ENCODE measurements at regions not wholly inside any gene's neighbourhood (a gene's known extent, or its start where the extent isn't known, plus 50 kb on each side); places are given as distances from the start of the nearest gene placed in this dataset.

GRCh38 chr10:51000164-51000563 lies 74.1 kb upstream of the PRKG1 start:
- no peaks in the 10 kb centered on the region for H3K36me3 ChIP-seq
- H3K4me3 ChIP-seq: no peak overlapping the region
- no peaks in the 10 kb centered on the region for H3K9me3 ChIP-seq
- no peak for TF ChIP-seq CTCF (IDR thresholded peaks at IDR 0.05)
- no peaks in the 10 kb centered on the region for H3K27me3 ChIP-seq
- peaks cover 0 to 90% (median 30%) of the 10 kb centered on the region in 4 donors for H3K4me1 ChIP-seq
- DNase-seq: no peak
- peak overlapping the region; percentile 75 to 79 for H3K27ac ChIP-seq
- intact Hi-C loops (cut with DNase I; ENCODE audit: low total_unique reads): no loop called here

GRCh38 chr10:51000976-51001375 lies 73.3 kb upstream of the PRKG1 start:
- H3K9me3 ChIP-seq: no peaks in the 10 kb centered on the region
- intact Hi-C loops (cut with DNase I; ENCODE audit: low total_unique reads): no loop called here
- H3K36me3 ChIP-seq: no peaks in the 10 kb centered on the region
- H3K4me1 ChIP-seq: peaks cover 0 to 92% (median 34%) of the 10 kb centered on the region in 4 donors
- no peak for DNase-seq
- H3K27me3 ChIP-seq: no peaks in the 10 kb centered on the region
- H3K27ac ChIP-seq: peak overlapping the region; percentile 75 to 79
- TF ChIP-seq CTCF (IDR thresholded peaks at IDR 0.05): no peak
- H3K4me3 ChIP-seq: no peak overlapping the region

- Histone ChIP-seq H3K36me3 (no peaks in the 10 kb centered on the region), H3K4me3 (no peak overlapping the region), H3K27ac (peak overlapping the region; percentile 75 to 79), H3K27me3 (no peaks in the 10 kb centered on the region), H3K9me3 (no peaks in the 10 kb centered on the region), H3K4me1 (peaks cover 0 to 92% (median 38%) of the 10 kb centered on the region in 4 donors)
- intact Hi-C loops (cut with DNase I; ENCODE audit: low total_unique reads): no loop called here
- DNase-seq: no peak
- peak; percentile 65 to 81 for TF ChIP-seq CTCF (IDR thresholded peaks at IDR 0.05)
These were observed 72.7 kb upstream of the PRKG1 start for GRCh38 chr10:51001587-51001986.

GRCh38 chr10:51002469-51002868 lies 71.8 kb upstream of the PRKG1 start:
- DNase-seq: no peak

GRCh38 chr10:51004776-51005175 lies 69.5 kb upstream of the PRKG1 start:
- DNase-seq: no peak
- Histone ChIP-seq H3K4me1 (peaks cover 0 to 84% (median 34%) of the 10 kb centered on the region in 4 donors), H3K9me3 (no peaks in the 10 kb centered on the region), H3K27me3 (no peaks in the 10 kb centered on the region), H3K4me3 (no peak overlapping the region), H3K36me3 (no peaks in the 10 kb centered on the region), H3K27ac (peak overlapping the region; percentile 75 to 79)
- no peak for TF ChIP-seq CTCF (IDR thresholded peaks at IDR 0.05)
- intact Hi-C loops (cut with DNase I; ENCODE audit: low total_unique reads): no loop called here

More at GRCh38 chr10:51002469-51002868, 71.8 kb upstream of the PRKG1 start:
- Histone ChIP-seq H3K36me3 (no peaks in the 10 kb centered on the region), H3K27me3 (no peaks in the 10 kb centered on the region), H3K9me3 (no peaks in the 10 kb centered on the region), H3K4me1 (peaks cover 0 to 93% (median 36%) of the 10 kb centered on the region in 4 donors), H3K27ac (peak overlapping the region; percentile 75 to 79), H3K4me3 (no peak overlapping the region)
- no peak for TF ChIP-seq CTCF (IDR thresholded peaks at IDR 0.05)
- intact Hi-C loops (cut with DNase I; ENCODE audit: low total_unique reads): no loop called here

- peaks cover 0 to 78% (median 30%) of the 10 kb centered on the region in 4 donors for H3K4me1 ChIP-seq
These were observed 68.7 kb upstream of the PRKG1 start for GRCh38 chr10:51005551-51005950.

More at GRCh38 chr10:51005551-51005950, 68.7 kb upstream of the PRKG1 start:
- DNase-seq: no peak
- no peaks in the 10 kb centered on the region for H3K36me3 ChIP-seq
- no peak overlapping the region for H3K4me3 ChIP-seq
- H3K9me3 ChIP-seq: no peaks in the 10 kb centered on the region
- peak overlapping the region; percentile 75 to 79 for H3K27ac ChIP-seq
- intact Hi-C loops (cut with DNase I; ENCODE audit: low total_unique reads): no loop called here
- no peak for TF ChIP-seq CTCF (IDR thresholded peaks at IDR 0.05)
- H3K27me3 ChIP-seq: no peaks in the 10 kb centered on the region
